Tibial nerve (tissue), 4 donors: ENCODE measurements at regions not wholly inside any gene's neighbourhood (a gene's known extent, or its start where the extent isn't known, plus 50 kb on each side); places are given as distances from the start of the nearest gene placed in this dataset.
"Not testable (repeated sequence)": the region's sequence is repeated elsewhere in the genome, so short reads cannot be mapped to it uniquely, and the experiment has no call there.

ENCODE experiments used
- DNase-seq, 2 donors: peaks; one replicate each; pipeline ENCODE4 v3.0.0-alpha.2; 2019; ENCODE audit warnings: low spot score in 2 of 2
- H3K27ac ChIP-seq, 4 donors: fragments of 200-600 bp; sonication (generic) in 3 of 4; one replicate each; pipeline ENCODE4 v1.5.1; 2017 to 2019; ENCODE audit warnings: mild to moderate bottlenecking in 1 of 4
- H3K27me3 ChIP-seq, 2 donors: fragments of 200-600 bp; sonication (generic) in 1 of 2; one replicate each; pipeline versions ENCODE4 v1.5.1 to v1.6.0; 2017 to 2019
- H3K36me3 ChIP-seq, 3 donors: fragments of 200-600 bp; sonication (generic); one replicate each; pipeline ENCODE4 v1.5.1; 2018 to 2019
- H3K4me1 ChIP-seq, 4 donors: fragments of 200-600 bp; sonication (generic) in 3 of 4; one replicate each; pipeline ENCODE4 v1.5.1; 2017 to 2019
- H3K4me3 ChIP-seq, 4 donors: fragments of 200-600 bp; sonication (generic) in 3 of 4; one replicate each; pipeline ENCODE4 v1.5.1; 2017 to 2019; ENCODE audit warnings: mild to moderate bottlenecking in 1 of 4, moderate library complexity in 1 of 4
- H3K9me3 ChIP-seq, 4 donors: fragments of 200-600 bp; sonication (generic) in 3 of 4; one replicate each; pipeline ENCODE4 v1.5.1; 2017 to 2019
- CTCF ChIP-seq, 5 experiments: fragments of 200-600 bp in 3 of 5; fragments of 450-650 bp in 2 of 5; sonication (generic) in 3 of 5; IDR thresholded peaks; one replicate each; pipeline ENCODE4 v1.5.1; 2016 to 2019; ENCODE audit warnings: antibody characterized with exemption in 5 of 5, mild to moderate bottlenecking in 3 of 5, moderate library complexity in 2 of 5
- EP300 ChIP-seq, 2 donors: sonication (generic); formaldehyde crosslinking; IDR thresholded peaks; one replicate each; pipeline ENCODE4 v1.6.1; 2017; ENCODE audit warnings: antibody characterized with exemption in 2 of 2, mild to moderate bottlenecking in 1 of 2
- POLR2A ChIP-seq, 2 donors: fragments of 450-650 bp; IDR thresholded peaks; one replicate each; pipeline ENCODE4 v1.6.1; 2017; ENCODE audit warnings: antibody characterized with exemption in 2 of 2, mild to moderate bottlenecking in 2 of 2, moderate library complexity in 2 of 2
- WGBS, 2 donors: methylation state at CpG; one replicate each; pipeline ENCODE4 v1.1.5; 2018; 5-methylcytosine and 5-hydroxymethylcytosine counted together

- Histone ChIP-seq H3K9me3 (no peaks in the 10 kb centered on the region), H3K27ac (no peak overlapping the region), H3K4me3 (no peak overlapping the region), H3K36me3 (no peaks in the 10 kb centered on the region), H3K4me1 (no peaks in the 10 kb centered on the region), H3K27me3 (no peaks in the 10 kb centered on the region)
- no peak for TF ChIP-seq CTCF (IDR thresholded peaks at IDR 0.05)
- no peak for TF ChIP-seq EP300 (IDR thresholded peaks at IDR 0.05)
- no peak for TF ChIP-seq POLR2A (IDR thresholded peaks at IDR 0.05)
- WGBS, 2 donors = 42 to 49% methylated on average over 2 of the region's 2 CpGs
- DNase-seq = no peak
These were observed 142.3 kb downstream of the CHD1L start for GRCh38 chr1:147384804-147385203.

GRCh38 chr1:147388969-147389368, 146.5 kb downstream of the CHD1L start:
- H3K4me1 ChIP-seq = no peaks in the 10 kb centered on the region
- TF ChIP-seq EP300 (IDR thresholded peaks at IDR 0.05) (no peak), CTCF (IDR thresholded peaks at IDR 0.05) (no peak), POLR2A (IDR thresholded peaks at IDR 0.05) (no peak)
- 75 to 86% methylated on average over 4 of the region's 4 CpGs for WGBS, 2 donors

GRCh38 chr1:147389532-147390184, 147.2 kb downstream of the CHD1L start:
- H3K27me3 ChIP-seq = no peaks in the 10 kb centered on the region
- H3K36me3 ChIP-seq = no peaks in the 10 kb centered on the region
- no peak overlapping the region for H3K27ac ChIP-seq
- no peak for TF ChIP-seq EP300 (IDR thresholded peaks at IDR 0.05)
- TF ChIP-seq CTCF (IDR thresholded peaks at IDR 0.05) = peak; percentile 25 to 53 (median 41)
- 66 to 68% methylated on average over 4 of the region's 8 CpGs for WGBS, 2 donors
- no peak overlapping the region for H3K4me3 ChIP-seq
- peak in 1 of 2 donors; percentile 12 for DNase-seq
- H3K9me3 ChIP-seq = peaks cover 0 to 18% (median 0%) of the 10 kb centered on the region in 4 donors
- no peaks in the 10 kb centered on the region for H3K4me1 ChIP-seq

More at GRCh38 chr1:147388969-147389368, 146.5 kb downstream of the CHD1L start:
- H3K4me3 ChIP-seq = no peak overlapping the region
- H3K9me3 ChIP-seq = peaks cover 0 to 18% (median 0%) of the 10 kb centered on the region in 4 donors
- no peaks in the 10 kb centered on the region for H3K36me3 ChIP-seq
- H3K27ac ChIP-seq = no peak overlapping the region
- DNase-seq = no peak
- H3K27me3 ChIP-seq = no peaks in the 10 kb centered on the region

GRCh38 chr1:147390185-147390542, 147.7 kb downstream of the CHD1L start:
- H3K4me1 ChIP-seq = no peaks in the 10 kb centered on the region
- DNase-seq = no peak
- H3K9me3 ChIP-seq = peaks cover 0 to 18% (median 0%) of the 10 kb centered on the region in 4 donors
- H3K27ac ChIP-seq = no peak overlapping the region
- WGBS, 2 donors = 24 to 29% methylated on average over 3 of the region's 3 CpGs
- no peaks in the 10 kb centered on the region for H3K27me3 ChIP-seq
- TF ChIP-seq CTCF (IDR thresholded peaks at IDR 0.05) (no peak), EP300 (IDR thresholded peaks at IDR 0.05) (no peak), POLR2A (IDR thresholded peaks at IDR 0.05) (no peak)
- no peak overlapping the region for H3K4me3 ChIP-seq
- no peaks in the 10 kb centered on the region for H3K36me3 ChIP-seq

GRCh38 chr1:147391114-147391513, 148.6 kb downstream of the CHD1L start:
- no peaks in the 10 kb centered on the region for H3K4me1 ChIP-seq
- no peak for TF ChIP-seq EP300 (IDR thresholded peaks at IDR 0.05)
- no peak for TF ChIP-seq POLR2A (IDR thresholded peaks at IDR 0.05)
- TF ChIP-seq CTCF (IDR thresholded peaks at IDR 0.05) = no peak
- WGBS, 2 donors = 79 to 94% methylated on average over 8 of the region's 8 CpGs
- peaks cover 0 to 18% (median 0%) of the 10 kb centered on the region in 4 donors for H3K9me3 ChIP-seq
- H3K36me3 ChIP-seq = no peaks in the 10 kb centered on the region
- H3K27me3 ChIP-seq = no peaks in the 10 kb centered on the region
- no peak for DNase-seq
- H3K27ac ChIP-seq = no peak overlapping the region
- H3K4me3 ChIP-seq = no peak overlapping the region

- H3K27ac ChIP-seq, H3K27me3 ChIP-seq, H3K36me3 ChIP-seq, H3K4me1 ChIP-seq, H3K4me3 ChIP-seq, DNase-seq: not testable (repeated sequence)
- peaks cover 0 to 13% (median 0%) of the 10 kb centered on the region in 4 donors for H3K9me3 ChIP-seq
- 90% methylated on average over 21 of the region's 21 CpGs for WGBS, 2 donors
These were observed 138.8 kb upstream of the BCL9 start for GRCh38 chr1:147402326-147403045.

- DNase-seq, H3K4me3 ChIP-seq, H3K27ac ChIP-seq, H3K27me3 ChIP-seq, H3K4me1 ChIP-seq, H3K36me3 ChIP-seq: not testable (repeated sequence)
- peaks cover 0 to 13% (median 0%) of the 10 kb centered on the region in 4 donors for H3K9me3 ChIP-seq
- WGBS, 2 donors = 90 to 93% methylated on average over 3 of the region's 3 CpGs
These were observed 137.0 kb upstream of the BCL9 start for GRCh38 chr1:147404344-147404743.
